Stimulated activated naive CD8-positive, alpha-beta T cell treated with anti-CD3 and anti-CD28 coated beads, Interleukin-15, Interleukin-2, amounts not matched to agents 100 U/mL and 50 U/mL, for 24 hours (primary cell): ENCODE measurements at regions not wholly inside any gene's neighbourhood (a gene's known extent, or its start where the extent isn't known, plus 50 kb on each side); places are given as distances from the start of the nearest gene placed in this dataset.
"Not testable (repeated sequence)": the region's sequence is repeated elsewhere in the genome, so short reads cannot be mapped to it uniquely, and the experiment has no call there.

Experiments used
- ATAC-seq: fragments of 150-1000 bp; cut with Tn5 transposase; one replicate; pipeline ENCODE4 v1.10.0; 2021
- DNase-seq: peaks from one replicate; pipeline ENCODE4 v3.0.0; 2021

- no peak for DNase-seq
- ATAC-seq = no peak
These were observed 1630.4 kb upstream of the B3GALT2 start for GRCh38 chr1:194816859-194817258.

- no peak for DNase-seq
- no peak for ATAC-seq
These were observed 1626.7 kb upstream of the B3GALT2 start for GRCh38 chr1:194813096-194813495.

- DNase-seq = no peak
- ATAC-seq = no peak
These were observed 1623.3 kb upstream of the B3GALT2 start for GRCh38 chr1:194809665-194810064.

GRCh38 chr1:194809215-194809614 is 1622.8 kb upstream of the B3GALT2 start:
- no peak for DNase-seq

GRCh38 chr1:194807530-194808220 is 1621.3 kb upstream of the B3GALT2 start:
- ATAC-seq (no peak), DNase-seq (no peak)

More at GRCh38 chr1:194809215-194809614, 1622.8 kb upstream of the B3GALT2 start:
- ATAC-seq = no peak

GRCh38 chr1:194802572-194802971 is 1616.2 kb upstream of the B3GALT2 start:
- ATAC-seq (no peak), DNase-seq (no peak)

- ATAC-seq = no peak
- no peak for DNase-seq
These were observed 1609.6 kb upstream of the B3GALT2 start for GRCh38 chr1:194795917-194796593.

- ATAC-seq (no peak), DNase-seq (no peak)
These were observed 1600.6 kb upstream of the B3GALT2 start for GRCh38 chr1:194787001-194787400.

- no peak for DNase-seq
- no peak for ATAC-seq
These were observed 1599.6 kb upstream of the B3GALT2 start for GRCh38 chr1:194786027-194786426.

GRCh38 chr1:194776657-194777056 is 1590.2 kb upstream of the B3GALT2 start:
- DNase-seq (no peak), ATAC-seq (no peak)

- DNase-seq = no peak
- ATAC-seq = no peak
These were observed 1588.1 kb upstream of the B3GALT2 start for GRCh38 chr1:194774535-194774934.

- no peak for ATAC-seq
These were observed 1569.0 kb upstream of the B3GALT2 start for GRCh38 chr1:194755241-194755994.

GRCh38 chr1:194738843-194739242 is 1552.4 kb upstream of the B3GALT2 start:
- not testable (repeated sequence) for ATAC-seq, DNase-seq

More at GRCh38 chr1:194755241-194755994, 1569.0 kb upstream of the B3GALT2 start:
- no peak for DNase-seq

- ATAC-seq (no peak), DNase-seq (no peak)
These were observed 1548.6 kb upstream of the B3GALT2 start for GRCh38 chr1:194734970-194735369.

GRCh38 chr1:194731025-194731424 is 1544.6 kb upstream of the B3GALT2 start:
- no peak for DNase-seq
- ATAC-seq = no peak

- ATAC-seq = no peak
- DNase-seq = no peak
These were observed 1543.9 kb upstream of the B3GALT2 start for GRCh38 chr1:194730304-194730703.

GRCh38 chr1:194723067-194723466 is 1536.7 kb upstream of the B3GALT2 start:
- DNase-seq (no peak), ATAC-seq (no peak)

GRCh38 chr1:194717941-194718340 is 1531.5 kb upstream of the B3GALT2 start:
- DNase-seq (no peak), ATAC-seq (no peak)

- no peak for DNase-seq
- no peak for ATAC-seq
These were observed 1530.9 kb upstream of the B3GALT2 start for GRCh38 chr1:194717334-194717733.

- no peak for ATAC-seq
- DNase-seq = no peak
These were observed 1524.3 kb upstream of the B3GALT2 start for GRCh38 chr1:194710671-194711070.

- ATAC-seq (no peak), DNase-seq (no peak)
These were observed 1523.0 kb upstream of the B3GALT2 start for GRCh38 chr1:194709439-194709838.

GRCh38 chr1:194707074-194707473 is 1520.7 kb upstream of the B3GALT2 start:
- no peak for DNase-seq
- no peak for ATAC-seq
